ENCODE measurements at regions not wholly inside any gene's neighbourhood (a gene's known extent, or its start where the extent isn't known, plus 50 kb on each side); places are given as distances from the start of the nearest gene placed in this dataset.

GRCh38 chr21:41012425-41012824, 155.5 kb upstream of the BACE2 start:
- Histone ChIP-seq H3K4me3 (no peak overlapping the region), H3K27me3 (peaks cover 7% of the 10 kb centered on the region; the same call in 1 of the 2 replicates), H3K36me3 (no peaks in the 10 kb centered on the region), H3K9me3 (no peaks in the 10 kb centered on the region)
- no peak for DNase-seq

DNA sequence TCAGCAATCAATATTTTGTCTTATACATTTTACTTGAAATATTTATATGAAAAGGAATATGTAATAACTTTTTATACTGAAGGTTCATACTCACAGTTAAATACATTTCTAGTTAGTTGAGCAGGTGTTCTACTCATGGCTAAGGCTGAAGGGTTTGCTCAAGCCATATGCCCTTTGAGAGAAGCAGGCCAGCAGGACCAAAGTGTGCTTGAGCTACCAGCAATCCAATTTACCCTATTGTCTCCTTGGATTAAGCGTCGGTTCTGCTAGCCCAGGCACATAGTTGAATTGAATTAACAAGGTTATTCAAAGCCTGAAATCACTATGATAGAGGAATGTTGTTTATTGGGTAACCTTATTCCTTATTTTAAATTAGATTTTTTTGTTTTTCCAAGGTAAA, 151.5 kb upstream of the BACE2 start:
- Histone ChIP-seq H3K4me3 (no peak overlapping the region), H3K27me3 (peaks cover 3% of the 10 kb centered on the region; the same call in 1 of the 2 replicates), H3K9me3 (no peaks in the 10 kb centered on the region), H3K36me3 (no peaks in the 10 kb centered on the region)
- DNase-seq: no peak

DNA sequence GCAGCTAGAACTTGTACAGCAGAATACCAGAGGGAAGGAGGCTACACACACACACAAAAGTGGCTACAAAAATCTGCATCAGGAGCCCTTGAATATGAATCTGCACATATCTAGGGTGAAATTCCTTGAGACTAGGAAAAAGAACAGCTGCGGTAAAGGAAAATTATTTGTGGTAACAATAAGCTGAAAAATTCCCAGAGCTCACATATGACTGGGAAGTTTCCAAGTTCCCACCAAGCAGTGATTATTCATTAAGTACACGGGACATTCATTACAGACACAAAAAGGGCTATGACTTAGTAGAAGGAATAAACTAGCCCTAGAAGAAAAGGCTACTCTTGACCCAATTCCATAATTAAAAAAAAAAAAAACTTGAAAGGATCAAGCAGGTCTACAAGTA, 149.5 kb upstream of the BACE2 start:
- no peaks in the 10 kb centered on the region for H3K36me3 ChIP-seq
- peaks cover 3% of the 10 kb centered on the region; the same call in 1 of the 2 replicates for H3K27me3 ChIP-seq
- H3K9me3 ChIP-seq: no peaks in the 10 kb centered on the region
- DNase-seq: no peak
- H3K4me3 ChIP-seq: no peak overlapping the region

DNA sequence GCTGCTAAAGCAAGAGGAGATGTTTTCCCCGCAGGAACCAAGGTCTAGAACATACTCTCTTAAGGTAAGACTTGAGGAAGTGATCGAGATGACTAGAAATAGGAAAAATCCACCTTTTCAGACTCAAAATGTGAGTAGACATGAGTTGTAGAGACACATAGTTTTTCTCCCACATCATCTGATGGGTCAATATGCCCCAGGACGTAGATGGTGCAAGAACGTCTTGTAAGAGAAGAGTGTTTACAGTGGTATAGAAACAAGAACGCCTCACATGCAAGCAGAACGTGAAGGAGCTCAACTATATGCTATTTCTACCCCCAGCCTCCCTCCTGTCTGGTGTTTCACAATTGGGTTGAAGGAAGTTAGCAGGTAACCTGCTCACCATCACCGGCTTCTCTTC, 144.0 kb upstream of the BACE2 start:
- Histone ChIP-seq H3K36me3 (no peaks in the 10 kb centered on the region), H3K9me3 (no peaks in the 10 kb centered on the region), H3K27me3 (peaks cover 3% of the 10 kb centered on the region; the same call in 1 of the 2 replicates), H3K4me3 (no peak overlapping the region)
- no peak for DNase-seq

GRCh38 chr21:41024341-41024740, 143.6 kb upstream of the BACE2 start:
- H3K27me3 ChIP-seq: peaks cover 3% of the 10 kb centered on the region; the same call in 1 of the 2 replicates

GRCh38 chr21:41024746-41025254, 143.2 kb upstream of the BACE2 start:
- Histone ChIP-seq H3K4me3 (no peak overlapping the region), H3K36me3 (no peaks in the 10 kb centered on the region), H3K9me3 (no peaks in the 10 kb centered on the region), H3K27me3 (peaks cover 3% of the 10 kb centered on the region; the same call in 1 of the 2 replicates)
- no peak for DNase-seq

More at GRCh38 chr21:41024341-41024740, 143.6 kb upstream of the BACE2 start:
- H3K4me3 ChIP-seq: no peak overlapping the region
- DNase-seq: no peak
- no peaks in the 10 kb centered on the region for H3K9me3 ChIP-seq
- H3K36me3 ChIP-seq: no peaks in the 10 kb centered on the region

DNA sequence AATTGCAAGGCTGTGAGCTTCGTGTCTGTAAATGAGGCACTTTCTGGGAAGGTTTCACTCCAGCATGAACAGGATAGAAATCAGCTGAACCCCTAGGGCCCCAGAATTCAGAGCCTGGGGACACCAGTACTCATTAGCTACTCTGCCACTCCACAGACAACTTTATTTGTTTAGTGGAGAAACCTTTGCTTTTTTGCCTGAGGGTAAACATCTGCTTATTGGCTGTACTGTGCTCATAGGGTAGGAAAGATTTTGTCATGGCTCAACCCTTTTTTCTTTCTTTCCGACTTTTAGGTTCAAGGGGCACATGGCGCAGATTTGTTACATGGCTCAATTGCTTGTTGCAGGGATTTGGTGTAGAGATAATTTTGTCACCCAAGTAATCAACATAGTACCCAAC, 138.4 kb upstream of the BACE2 start:
- H3K27me3 ChIP-seq: no peaks in the 10 kb centered on the region; the same call in 1 of the 2 replicates
- H3K4me3 ChIP-seq: no peak overlapping the region
- no peak for DNase-seq
- no peaks in the 10 kb centered on the region for H3K36me3 ChIP-seq
- no peaks in the 10 kb centered on the region for H3K9me3 ChIP-seq

DNA sequence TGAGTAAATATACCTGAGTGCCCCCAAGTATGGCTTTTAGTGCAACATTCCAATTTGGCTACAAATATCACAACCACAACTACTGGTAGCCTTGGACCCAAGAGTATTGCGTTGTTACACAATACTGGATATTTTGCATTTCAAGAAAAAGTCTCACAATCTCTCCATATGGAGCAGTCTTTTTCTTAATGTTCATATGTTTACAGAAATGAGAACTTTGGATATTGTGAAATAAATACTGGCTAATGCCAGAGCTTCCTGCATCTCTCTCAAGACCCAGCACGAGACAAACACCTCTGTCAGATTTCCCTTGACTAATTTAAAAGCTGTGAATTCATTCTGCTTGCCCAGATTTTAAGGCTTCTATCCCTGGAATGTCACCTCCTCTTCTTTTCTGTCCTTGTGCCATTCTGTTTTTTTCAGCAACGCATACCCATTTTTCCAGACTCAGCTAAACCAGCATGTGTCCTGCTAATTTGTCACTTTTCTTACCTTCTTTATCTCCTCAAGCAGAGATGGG, 136.2 kb upstream of the BACE2 start:
- no peaks in the 10 kb centered on the region for H3K36me3 ChIP-seq
- H3K9me3 ChIP-seq: no peaks in the 10 kb centered on the region; the same call in 1 of the 2 replicates
- H3K4me3 ChIP-seq: no peak overlapping the region
- no peaks in the 10 kb centered on the region; the same call in 1 of the 2 replicates for H3K27me3 ChIP-seq
- no peak for DNase-seq

GRCh38 chr21:41032541-41032940, 135.4 kb upstream of the BACE2 start:
- H3K9me3 ChIP-seq: no peaks in the 10 kb centered on the region; the same call in 1 of the 2 replicates
- H3K36me3 ChIP-seq: no peaks in the 10 kb centered on the region
- DNase-seq: no peak
- no peaks in the 10 kb centered on the region; the same call in 1 of the 2 replicates for H3K27me3 ChIP-seq
- H3K4me3 ChIP-seq: no peak overlapping the region

GRCh38 chr21:41037212-41037611, 130.7 kb upstream of the BACE2 start:
- Histone ChIP-seq H3K36me3 (no peaks in the 10 kb centered on the region), H3K4me3 (no peak overlapping the region), H3K9me3 (no peaks in the 10 kb centered on the region; the same call in 1 of the 2 replicates), H3K27me3 (no peaks in the 10 kb centered on the region; the same call in 1 of the 2 replicates)
- DNase-seq: no peak

GRCh38 chr21:41037936-41038335, 130.0 kb upstream of the BACE2 start:
- Histone ChIP-seq H3K27me3 (no peaks in the 10 kb centered on the region; the same call in 1 of the 2 replicates), H3K4me3 (no peak overlapping the region), H3K36me3 (no peaks in the 10 kb centered on the region), H3K9me3 (no peaks in the 10 kb centered on the region; the same call in 1 of the 2 replicates)
- no peak for DNase-seq

GRCh38 chr21:41043014-41043413, 124.9 kb upstream of the BACE2 start:
- peaks cover 15% of the 10 kb centered on the region for H3K27me3 ChIP-seq
- no peak overlapping the region for H3K4me3 ChIP-seq
- H3K36me3 ChIP-seq: no peaks in the 10 kb centered on the region
- DNase-seq: no peak
- no peaks in the 10 kb centered on the region for H3K9me3 ChIP-seq

DNA sequence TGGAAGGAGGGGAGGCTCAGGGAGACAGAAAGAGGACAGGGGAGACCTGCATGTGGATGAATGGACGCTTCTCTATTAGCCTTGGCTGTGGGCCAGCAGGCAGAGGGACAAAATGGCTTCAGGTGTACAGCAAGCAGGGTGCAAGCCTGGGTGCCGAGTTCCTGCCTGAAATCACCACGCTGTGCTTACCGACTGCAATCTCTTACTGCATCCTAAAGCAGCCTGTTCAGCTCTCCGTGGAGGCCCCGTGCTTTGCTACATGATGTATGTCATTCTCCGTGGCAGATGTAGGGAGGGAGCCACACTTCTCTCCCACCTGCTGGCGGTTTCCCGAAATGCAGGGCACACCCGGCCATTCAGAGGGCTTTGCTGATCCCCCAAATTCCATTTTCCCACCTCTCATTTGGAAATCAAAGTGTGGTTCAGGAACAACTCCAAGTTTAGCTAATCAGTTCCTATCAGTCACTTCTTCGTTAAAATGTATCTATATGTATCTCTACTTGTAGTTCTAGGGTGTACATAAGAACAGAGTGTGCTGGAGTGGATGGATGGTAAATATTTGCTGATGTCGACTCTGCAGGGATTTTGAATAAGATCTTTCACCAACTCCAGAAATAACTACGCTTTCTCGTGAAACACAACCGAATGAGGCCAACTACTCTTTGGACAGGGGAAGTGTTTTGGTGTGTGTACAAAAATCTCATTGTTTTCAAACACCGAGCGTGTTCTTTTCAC, 122.3 kb upstream of the BACE2 start:
- DNase-seq: no peak
- Histone ChIP-seq H3K9me3 (no peaks in the 10 kb centered on the region), H3K4me3 (no peak overlapping the region), H3K27me3 (peaks cover 18% of the 10 kb centered on the region), H3K36me3 (no peaks in the 10 kb centered on the region)

DNA sequence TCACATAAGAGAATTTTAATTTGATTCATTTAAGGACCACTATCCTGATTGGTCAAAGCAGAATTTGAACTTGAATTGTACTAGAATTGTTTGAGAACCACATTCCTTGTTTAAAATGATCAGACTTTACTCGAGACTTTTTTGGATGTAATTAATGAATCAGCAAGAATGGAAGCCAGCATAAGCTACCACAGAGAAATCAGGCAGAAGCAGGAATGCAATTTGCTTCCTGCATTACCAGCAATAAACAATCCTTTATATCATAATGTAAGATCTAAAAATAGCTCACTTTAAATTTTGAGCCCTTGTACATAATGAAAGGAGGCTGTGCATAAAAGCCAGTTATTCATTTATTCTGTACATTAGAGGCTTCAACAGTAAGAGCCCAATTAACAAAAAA, 119.8 kb upstream of the BACE2 start:
- no peak for DNase-seq

GRCh38 chr21:41048623-41049022, 119.3 kb upstream of the BACE2 start:
- Histone ChIP-seq H3K36me3 (no peaks in the 10 kb centered on the region), H3K4me3 (no peak overlapping the region), H3K9me3 (no peaks in the 10 kb centered on the region), H3K27me3 (peaks cover 18% of the 10 kb centered on the region)
- DNase-seq: no peak

More for the DNA sequence above, 119.8 kb upstream of the BACE2 start:
- peaks cover 18% of the 10 kb centered on the region for H3K27me3 ChIP-seq
- no peaks in the 10 kb centered on the region for H3K36me3 ChIP-seq
- no peaks in the 10 kb centered on the region for H3K9me3 ChIP-seq
- H3K4me3 ChIP-seq: no peak overlapping the region

GRCh38 chr21:41052820-41053555, 115.0 kb upstream of the BACE2 start:
- no peaks in the 10 kb centered on the region for H3K36me3 ChIP-seq
- no peak for DNase-seq
- H3K9me3 ChIP-seq: no peaks in the 10 kb centered on the region
- H3K4me3 ChIP-seq: no peak overlapping the region
- H3K27me3 ChIP-seq: peaks cover 3% of the 10 kb centered on the region

DNA sequence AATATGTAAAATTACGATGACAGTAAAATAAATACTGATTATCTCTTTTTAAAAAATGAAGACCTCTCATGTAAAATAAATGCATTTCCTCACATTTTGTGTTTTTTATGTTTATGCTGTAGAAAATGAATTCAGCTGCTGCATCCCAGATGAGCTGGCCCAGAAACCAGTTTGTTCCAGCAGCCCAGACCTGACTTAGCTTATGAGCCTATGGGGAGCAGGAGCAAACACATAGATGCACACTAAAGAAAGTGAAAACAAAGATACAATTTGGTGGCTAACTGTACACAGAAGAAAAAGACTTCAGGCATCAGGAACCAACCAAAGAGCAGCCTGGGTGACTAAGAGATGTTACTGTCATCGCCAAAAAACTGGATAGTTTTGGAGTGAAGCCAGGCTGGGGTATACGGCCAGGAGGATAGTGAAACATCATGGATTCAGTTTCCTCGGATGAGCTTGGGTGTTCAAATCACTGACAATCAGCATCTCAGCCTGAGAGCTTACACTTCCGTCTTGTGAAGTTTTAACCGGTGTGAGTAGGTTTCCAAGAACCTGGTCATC, 113.9 kb upstream of the BACE2 start:
- Histone ChIP-seq H3K36me3 (no peaks in the 10 kb centered on the region), H3K27me3 (peaks cover 3% of the 10 kb centered on the region; the same call in 1 of the 2 replicates), H3K4me3 (no peak overlapping the region), H3K9me3 (no peaks in the 10 kb centered on the region)
- peak; percentile 45 for DNase-seq
